WTC11 (cell line): ENCODE measurements at regions not wholly inside any gene's neighbourhood (a gene's known extent, or its start where the extent isn't known, plus 50 kb on each side); places are given as distances from the start of the nearest gene placed in this dataset.

ENCODE experiments used
- ATAC-seq: fragments of 200-7000 bp; cut with Tn5 transposase; 2 replicates; pipeline ENCODE4 v1.10.0; 2021; ENCODE audit warnings: mild to moderate bottlenecking, moderate library complexity
- CTCF ChIA-PET: fragments of 300-600 bp; sonication (Branson Sonifier 250); formaldehyde crosslinking; loops from one replicate; lab custom pipeline; 2021; ENCODE audit warnings: antibody characterized with exemption; lab: Charles Lee
- POLR2A ChIA-PET: fragments of 350-600 bp; sonication (Branson Sonifier 250); formaldehyde crosslinking; loops from one replicate; lab custom pipeline; 2021; ENCODE audit warnings: antibody characterized with exemption; lab: Charles Lee
- DNase-seq: peaks from one replicate; pipeline ENCODE4 v3.0.0; 2021; ENCODE audit warnings: low spot score
- H3K27ac Mint-ChIP-seq: 2 replicates; pipeline ENCODE4 v1.8.0; 2021; ENCODE audit warnings: mixed read lengths
- H3K27me3 Mint-ChIP-seq: 2 replicates; pipeline ENCODE4 v1.8.0; 2021; ENCODE audit warnings: low read depth, mild to moderate bottlenecking, moderate library complexity, mixed read lengths
- H3K36me3 Mint-ChIP-seq: 2 replicates; pipeline ENCODE4 v1.8.0; 2021; ENCODE audit warnings: mixed read lengths
- H3K4me1 Mint-ChIP-seq: 2 replicates; pipeline ENCODE4 v1.8.0; 2022; ENCODE audit warnings: mixed read lengths
- H3K4me3 Mint-ChIP-seq: 2 replicates; pipeline ENCODE4 v1.8.0; 2021; ENCODE audit warnings: mild to moderate bottlenecking, moderate library complexity, mixed read lengths
- H3K9me3 Mint-ChIP-seq: 2 replicates; pipeline ENCODE4 v1.8.0; 2021; ENCODE audit warnings: mixed read lengths
- EMX1 ChIP-seq: fragments of 250-450 bp; sonication (Bioruptor Pico); IDR thresholded peaks from 2 replicates; pipeline ENCODE4 v1.8.0; 2021; ENCODE audit warnings: mild to moderate bottlenecking
- GABPB1 ChIP-seq: sonication (generic); formaldehyde crosslinking; IDR thresholded peaks from 2 replicates; pipeline ENCODE4 v1.8.1; 2023; ENCODE audit warnings: mild to moderate bottlenecking, missing genetic modification reagents
- GTF2I ChIP-seq: fragments of 250-450 bp; sonication (Bioruptor Pico); conservative IDR thresholded peaks from 2 replicates; pipeline ENCODE4 v1.4.0; 2021; ENCODE audit warnings: mild to moderate bottlenecking
- NFATC4 ChIP-seq: fragments of 250-450 bp; sonication (Bioruptor Pico); IDR thresholded peaks from 2 replicates; pipeline ENCODE4 v1.9.0; 2021; ENCODE audit warnings: mild to moderate bottlenecking
- NR1H2 ChIP-seq: sonication (generic); formaldehyde crosslinking; IDR thresholded peaks from 2 replicates; pipeline ENCODE4 v1.9.0; 2021; ENCODE audit warnings: mild to moderate bottlenecking, moderate library complexity, missing genetic modification reagents
- SP1 ChIP-seq: sonication (generic); formaldehyde crosslinking; conservative IDR thresholded peaks from 2 replicates; pipeline ENCODE4 v1.8.1; 2022; ENCODE audit warnings: missing genetic modification reagents
- TEAD4 ChIP-seq: sonication (generic); formaldehyde crosslinking; IDR thresholded peaks from 2 replicates; pipeline ENCODE4 v1.8.0; 2022; ENCODE audit warnings: mild to moderate bottlenecking, missing genetic modification reagents
- TP53 ChIP-seq: sonication (generic); formaldehyde crosslinking; IDR thresholded peaks from 2 replicates; pipeline ENCODE4 v1.8.1; 2023; ENCODE audit warnings: mild to moderate bottlenecking, missing genetic modification reagents
- ZBTB21 ChIP-seq: sonication (generic); formaldehyde crosslinking; IDR thresholded peaks from 2 replicates; pipeline ENCODE4 v1.8.1; 2023; ENCODE audit warnings: mild to moderate bottlenecking, missing genetic modification reagents, borderline replicate concordance
- ZNF121 ChIP-seq: sonication (generic); formaldehyde crosslinking; IDR thresholded peaks from 2 replicates; pipeline ENCODE4 v1.8.0; 2023; ENCODE audit warnings: missing genetic modification reagents
- ZNF138 ChIP-seq: sonication (generic); formaldehyde crosslinking; conservative IDR thresholded peaks from 2 replicates; pipeline ENCODE4 v1.8.1; 2022; ENCODE audit warnings: mild to moderate bottlenecking, moderate library complexity, missing genetic modification reagents
- ZNF219 ChIP-seq: sonication (generic); formaldehyde crosslinking; IDR thresholded peaks from 2 replicates; pipeline ENCODE4 v1.8.0; 2023; ENCODE audit warnings: missing genetic modification reagents, mild to moderate bottlenecking, borderline replicate concordance
- ZNF317 ChIP-seq: sonication (generic); formaldehyde crosslinking; IDR thresholded peaks from 2 replicates; pipeline ENCODE4 v1.8.1; 2023; ENCODE audit warnings: low read depth, mild to moderate bottlenecking, moderate library complexity, missing genetic modification reagents, borderline replicate concordance
- TF ChIP-seq, protein P1 (sequence below): sonication (generic); formaldehyde crosslinking; IDR thresholded peaks from 2 replicates; pipeline ENCODE4 v1.8.1; 2023; ENCODE audit warnings: mild to moderate bottlenecking, missing genetic modification reagents
- TF ChIP-seq, protein P2 (sequence below): sonication (generic); formaldehyde crosslinking; IDR thresholded peaks from 2 replicates; pipeline ENCODE4 v1.8.0; 2023; ENCODE audit warnings: mild to moderate bottlenecking, missing genetic modification reagents
- TF ChIP-seq, protein P3 (sequence below): sonication (generic); formaldehyde crosslinking; IDR thresholded peaks from 2 replicates; pipeline ENCODE4 v1.8.1; 2022; ENCODE audit warnings: low read depth, missing genetic modification reagents, borderline replicate concordance
- TF ChIP-seq, protein P4 (sequence below): sonication (generic); formaldehyde crosslinking; IDR thresholded peaks from 2 replicates; pipeline ENCODE4 v1.8.1; 2023; ENCODE audit warnings: mild to moderate bottlenecking, missing genetic modification reagents, borderline replicate concordance
- TF ChIP-seq, protein P5 (sequence below): sonication (generic); formaldehyde crosslinking; IDR thresholded peaks from 2 replicates; pipeline ENCODE4 v1.8.1; 2023; ENCODE audit warnings: mild to moderate bottlenecking, moderate library complexity, missing genetic modification reagents
- TF ChIP-seq, protein P6 (sequence below): sonication (generic); formaldehyde crosslinking; IDR thresholded peaks from 2 replicates; pipeline ENCODE4 v1.8.1; 2022; ENCODE audit warnings: low read depth, mild to moderate bottlenecking, moderate library complexity, missing genetic modification reagents, borderline replicate concordance
- TF ChIP-seq, protein P7 (sequence below): fragments of 250-450 bp; sonication (Bioruptor Pico); conservative IDR thresholded peaks from 2 replicates; pipeline ENCODE4 v1.9.0; 2021; ENCODE audit warnings: mild to moderate bottlenecking

DNA sequence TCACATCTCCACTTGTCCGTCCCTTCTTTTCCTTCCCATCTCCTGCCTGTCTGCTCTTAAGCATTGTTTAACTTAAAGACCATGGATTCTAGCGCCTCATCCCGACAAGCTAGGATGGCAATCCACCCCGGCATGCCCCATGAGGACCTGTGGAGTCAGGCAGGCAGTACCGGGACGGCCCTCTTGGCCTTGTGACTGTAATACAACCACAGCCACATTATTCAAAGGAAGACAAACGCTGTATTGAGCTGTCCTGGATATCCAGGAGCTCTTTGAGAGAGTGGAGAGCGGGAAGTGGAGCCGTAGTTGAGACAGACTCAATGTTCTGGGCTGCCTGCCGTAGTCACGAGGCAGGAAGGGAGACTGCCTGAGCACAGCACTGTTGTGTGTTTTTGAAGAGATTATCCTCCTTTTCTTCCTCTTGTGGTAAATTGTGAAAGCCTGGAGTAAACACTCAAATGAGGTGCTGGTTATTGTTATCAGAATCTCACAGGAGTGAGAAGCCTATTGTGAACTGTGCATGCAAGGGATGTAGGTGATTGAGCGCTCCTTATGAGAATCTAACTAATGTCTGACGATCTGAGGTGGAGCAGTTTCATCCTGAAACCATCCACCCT, 929.8 kb upstream of the CNTNAP5 start:
- ChIA-PET CTCF (no interaction called here), POLR2A (no interaction called here)
- no peak for DNase-seq
- peak; percentile 32; the same call in 1 of the 2 replicates for ATAC-seq
- H3K4me1 Mint-ChIP-seq = peaks cover 12% of the 10 kb centered on the region
- no peak overlapping the region for H3K27ac Mint-ChIP-seq
- H3K27me3 Mint-ChIP-seq = no peaks in the 10 kb centered on the region
- TF ChIP-seq, protein P1, sequence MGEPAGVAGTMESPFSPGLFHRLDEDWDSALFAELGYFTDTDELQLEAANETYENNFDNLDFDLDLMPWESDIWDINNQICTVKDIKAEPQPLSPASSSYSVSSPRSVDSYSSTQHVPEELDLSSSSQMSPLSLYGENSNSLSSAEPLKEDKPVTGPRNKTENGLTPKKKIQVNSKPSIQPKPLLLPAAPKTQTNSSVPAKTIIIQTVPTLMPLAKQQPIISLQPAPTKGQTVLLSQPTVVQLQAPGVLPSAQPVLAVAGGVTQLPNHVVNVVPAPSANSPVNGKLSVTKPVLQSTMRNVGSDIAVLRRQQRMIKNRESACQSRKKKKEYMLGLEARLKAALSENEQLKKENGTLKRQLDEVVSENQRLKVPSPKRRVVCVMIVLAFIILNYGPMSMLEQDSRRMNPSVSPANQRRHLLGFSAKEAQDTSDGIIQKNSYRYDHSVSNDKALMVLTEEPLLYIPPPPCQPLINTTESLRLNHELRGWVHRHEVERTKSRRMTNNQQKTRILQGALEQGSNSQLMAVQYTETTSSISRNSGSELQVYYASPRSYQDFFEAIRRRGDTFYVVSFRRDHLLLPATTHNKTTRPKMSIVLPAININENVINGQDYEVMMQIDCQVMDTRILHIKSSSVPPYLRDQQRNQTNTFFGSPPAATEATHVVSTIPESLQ (CRISPR knock-in tag) = no peak
- TF ChIP-seq, protein P2, sequence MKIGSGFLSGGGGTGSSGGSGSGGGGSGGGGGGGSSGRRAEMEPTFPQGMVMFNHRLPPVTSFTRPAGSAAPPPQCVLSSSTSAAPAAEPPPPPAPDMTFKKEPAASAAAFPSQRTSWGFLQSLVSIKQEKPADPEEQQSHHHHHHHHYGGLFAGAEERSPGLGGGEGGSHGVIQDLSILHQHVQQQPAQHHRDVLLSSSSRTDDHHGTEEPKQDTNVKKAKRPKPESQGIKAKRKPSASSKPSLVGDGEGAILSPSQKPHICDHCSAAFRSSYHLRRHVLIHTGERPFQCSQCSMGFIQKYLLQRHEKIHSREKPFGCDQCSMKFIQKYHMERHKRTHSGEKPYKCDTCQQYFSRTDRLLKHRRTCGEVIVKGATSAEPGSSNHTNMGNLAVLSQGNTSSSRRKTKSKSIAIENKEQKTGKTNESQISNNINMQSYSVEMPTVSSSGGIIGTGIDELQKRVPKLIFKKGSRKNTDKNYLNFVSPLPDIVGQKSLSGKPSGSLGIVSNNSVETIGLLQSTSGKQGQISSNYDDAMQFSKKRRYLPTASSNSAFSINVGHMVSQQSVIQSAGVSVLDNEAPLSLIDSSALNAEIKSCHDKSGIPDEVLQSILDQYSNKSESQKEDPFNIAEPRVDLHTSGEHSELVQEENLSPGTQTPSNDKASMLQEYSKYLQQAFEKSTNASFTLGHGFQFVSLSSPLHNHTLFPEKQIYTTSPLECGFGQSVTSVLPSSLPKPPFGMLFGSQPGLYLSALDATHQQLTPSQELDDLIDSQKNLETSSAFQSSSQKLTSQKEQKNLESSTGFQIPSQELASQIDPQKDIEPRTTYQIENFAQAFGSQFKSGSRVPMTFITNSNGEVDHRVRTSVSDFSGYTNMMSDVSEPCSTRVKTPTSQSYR (CRISPR knock-in tag) = no peak
- TF ChIP-seq SP1 (CRISPR knock-in tag) (no peak), TP53 (CRISPR knock-in tag) (no peak), NFATC4 (CRISPR knock-in tag) (no peak), GABPB1 (CRISPR knock-in tag) (no peak)
- TF ChIP-seq, protein P3, sequence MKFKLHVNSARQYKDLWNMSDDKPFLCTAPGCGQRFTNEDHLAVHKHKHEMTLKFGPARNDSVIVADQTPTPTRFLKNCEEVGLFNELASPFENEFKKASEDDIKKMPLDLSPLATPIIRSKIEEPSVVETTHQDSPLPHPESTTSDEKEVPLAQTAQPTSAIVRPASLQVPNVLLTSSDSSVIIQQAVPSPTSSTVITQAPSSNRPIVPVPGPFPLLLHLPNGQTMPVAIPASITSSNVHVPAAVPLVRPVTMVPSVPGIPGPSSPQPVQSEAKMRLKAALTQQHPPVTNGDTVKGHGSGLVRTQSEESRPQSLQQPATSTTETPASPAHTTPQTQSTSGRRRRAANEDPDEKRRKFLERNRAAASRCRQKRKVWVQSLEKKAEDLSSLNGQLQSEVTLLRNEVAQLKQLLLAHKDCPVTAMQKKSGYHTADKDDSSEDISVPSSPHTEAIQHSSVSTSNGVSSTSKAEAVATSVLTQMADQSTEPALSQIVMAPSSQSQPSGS (CRISPR knock-in tag) = no peak
- TF ChIP-seq, protein P4, sequence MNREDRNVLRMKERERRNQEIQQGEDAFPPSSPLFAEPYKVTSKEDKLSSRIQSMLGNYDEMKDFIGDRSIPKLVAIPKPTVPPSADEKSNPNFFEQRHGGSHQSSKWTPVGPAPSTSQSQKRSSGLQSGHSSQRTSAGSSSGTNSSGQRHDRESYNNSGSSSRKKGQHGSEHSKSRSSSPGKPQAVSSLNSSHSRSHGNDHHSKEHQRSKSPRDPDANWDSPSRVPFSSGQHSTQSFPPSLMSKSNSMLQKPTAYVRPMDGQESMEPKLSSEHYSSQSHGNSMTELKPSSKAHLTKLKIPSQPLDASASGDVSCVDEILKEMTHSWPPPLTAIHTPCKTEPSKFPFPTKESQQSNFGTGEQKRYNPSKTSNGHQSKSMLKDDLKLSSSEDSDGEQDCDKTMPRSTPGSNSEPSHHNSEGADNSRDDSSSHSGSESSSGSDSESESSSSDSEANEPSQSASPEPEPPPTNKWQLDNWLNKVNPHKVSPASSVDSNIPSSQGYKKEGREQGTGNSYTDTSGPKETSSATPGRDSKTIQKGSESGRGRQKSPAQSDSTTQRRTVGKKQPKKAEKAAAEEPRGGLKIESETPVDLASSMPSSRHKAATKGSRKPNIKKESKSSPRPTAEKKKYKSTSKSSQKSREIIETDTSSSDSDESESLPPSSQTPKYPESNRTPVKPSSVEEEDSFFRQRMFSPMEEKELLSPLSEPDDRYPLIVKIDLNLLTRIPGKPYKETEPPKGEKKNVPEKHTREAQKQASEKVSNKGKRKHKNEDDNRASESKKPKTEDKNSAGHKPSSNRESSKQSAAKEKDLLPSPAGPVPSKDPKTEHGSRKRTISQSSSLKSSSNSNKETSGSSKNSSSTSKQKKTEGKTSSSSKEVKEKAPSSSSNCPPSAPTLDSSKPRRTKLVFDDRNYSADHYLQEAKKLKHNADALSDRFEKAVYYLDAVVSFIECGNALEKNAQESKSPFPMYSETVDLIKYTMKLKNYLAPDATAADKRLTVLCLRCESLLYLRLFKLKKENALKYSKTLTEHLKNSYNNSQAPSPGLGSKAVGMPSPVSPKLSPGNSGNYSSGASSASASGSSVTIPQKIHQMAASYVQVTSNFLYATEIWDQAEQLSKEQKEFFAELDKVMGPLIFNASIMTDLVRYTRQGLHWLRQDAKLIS (CRISPR knock-in tag) = no peak
- no peak overlapping the region for H3K4me3 Mint-ChIP-seq
- H3K9me3 Mint-ChIP-seq = peaks cover 4% of the 10 kb centered on the region; the same call in 1 of the 2 replicates
- H3K36me3 Mint-ChIP-seq = no peaks in the 10 kb centered on the region

DNA sequence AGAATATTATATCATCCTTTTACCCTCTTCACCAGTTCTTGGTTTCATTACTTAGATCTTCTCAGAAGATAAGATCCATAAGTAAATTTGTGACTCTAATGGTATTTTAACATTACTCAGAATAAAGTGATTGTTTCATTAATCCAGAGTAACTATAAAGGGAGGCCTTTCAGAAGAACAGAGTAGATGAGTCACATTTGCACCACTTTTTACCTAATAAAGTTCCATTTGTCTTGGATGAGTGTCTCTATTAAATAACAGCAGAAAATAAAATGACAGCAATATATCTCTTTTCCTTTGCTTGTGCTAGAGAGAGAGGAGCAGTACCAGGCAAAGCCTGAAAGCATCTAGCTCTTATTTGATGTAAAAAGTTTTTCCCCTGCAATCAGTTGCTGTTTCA, 926.5 kb upstream of the CNTNAP5 start:
- no peak overlapping the region for H3K27ac Mint-ChIP-seq
- no peaks in the 10 kb centered on the region for H3K36me3 Mint-ChIP-seq
- peaks cover 4% of the 10 kb centered on the region; the same call in 1 of the 2 replicates for H3K9me3 Mint-ChIP-seq
- no peak overlapping the region for H3K4me3 Mint-ChIP-seq
- peaks cover 12% of the 10 kb centered on the region for H3K4me1 Mint-ChIP-seq
- ATAC-seq (no peak), DNase-seq (no peak)
- H3K27me3 Mint-ChIP-seq = no peaks in the 10 kb centered on the region
- ChIA-PET POLR2A (no interaction called here), CTCF (no interaction called here)
- TF ChIP-seq, protein P5, sequence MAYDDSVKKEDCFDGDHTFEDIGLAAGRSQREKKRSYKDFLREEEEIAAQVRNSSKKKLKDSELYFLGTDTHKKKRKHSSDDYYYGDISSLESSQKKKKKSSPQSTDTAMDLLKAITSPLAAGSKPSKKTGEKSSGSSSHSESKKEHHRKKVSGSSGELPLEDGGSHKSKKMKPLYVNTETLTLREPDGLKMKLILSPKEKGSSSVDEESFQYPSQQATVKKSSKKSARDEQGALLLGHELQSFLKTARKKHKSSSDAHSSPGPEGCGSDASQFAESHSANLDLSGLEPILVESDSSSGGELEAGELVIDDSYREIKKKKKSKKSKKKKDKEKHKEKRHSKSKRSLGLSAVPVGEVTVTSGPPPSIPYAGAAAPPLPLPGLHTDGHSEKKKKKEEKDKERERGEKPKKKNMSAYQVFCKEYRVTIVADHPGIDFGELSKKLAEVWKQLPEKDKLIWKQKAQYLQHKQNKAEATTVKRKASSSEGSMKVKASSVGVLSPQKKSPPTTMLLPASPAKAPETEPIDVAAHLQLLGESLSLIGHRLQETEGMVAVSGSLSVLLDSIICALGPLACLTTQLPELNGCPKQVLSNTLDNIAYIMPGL (CRISPR knock-in tag) = no peak
- no peak for TF ChIP-seq TEAD4 (CRISPR knock-in tag)
- TF ChIP-seq NR1H2 = no peak
- no peak for TF ChIP-seq GTF2I (CRISPR knock-in tag)
- TF ChIP-seq EMX1 = no peak
- TF ChIP-seq ZNF317 = no peak
- TF ChIP-seq, protein P6, sequence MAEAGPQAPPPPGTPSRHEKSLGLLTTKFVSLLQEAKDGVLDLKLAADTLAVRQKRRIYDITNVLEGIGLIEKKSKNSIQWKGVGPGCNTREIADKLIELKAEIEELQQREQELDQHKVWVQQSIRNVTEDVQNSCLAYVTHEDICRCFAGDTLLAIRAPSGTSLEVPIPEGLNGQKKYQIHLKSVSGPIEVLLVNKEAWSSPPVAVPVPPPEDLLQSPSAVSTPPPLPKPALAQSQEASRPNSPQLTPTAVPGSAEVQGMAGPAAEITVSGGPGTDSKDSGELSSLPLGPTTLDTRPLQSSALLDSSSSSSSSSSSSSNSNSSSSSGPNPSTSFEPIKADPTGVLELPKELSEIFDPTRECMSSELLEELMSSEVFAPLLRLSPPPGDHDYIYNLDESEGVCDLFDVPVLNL (CRISPR knock-in tag) = no peak
- TF ChIP-seq ZNF121 (CRISPR knock-in tag) = no peak
- TF ChIP-seq ZBTB21 (CRISPR knock-in tag) = no peak
- TF ChIP-seq, protein P7, sequence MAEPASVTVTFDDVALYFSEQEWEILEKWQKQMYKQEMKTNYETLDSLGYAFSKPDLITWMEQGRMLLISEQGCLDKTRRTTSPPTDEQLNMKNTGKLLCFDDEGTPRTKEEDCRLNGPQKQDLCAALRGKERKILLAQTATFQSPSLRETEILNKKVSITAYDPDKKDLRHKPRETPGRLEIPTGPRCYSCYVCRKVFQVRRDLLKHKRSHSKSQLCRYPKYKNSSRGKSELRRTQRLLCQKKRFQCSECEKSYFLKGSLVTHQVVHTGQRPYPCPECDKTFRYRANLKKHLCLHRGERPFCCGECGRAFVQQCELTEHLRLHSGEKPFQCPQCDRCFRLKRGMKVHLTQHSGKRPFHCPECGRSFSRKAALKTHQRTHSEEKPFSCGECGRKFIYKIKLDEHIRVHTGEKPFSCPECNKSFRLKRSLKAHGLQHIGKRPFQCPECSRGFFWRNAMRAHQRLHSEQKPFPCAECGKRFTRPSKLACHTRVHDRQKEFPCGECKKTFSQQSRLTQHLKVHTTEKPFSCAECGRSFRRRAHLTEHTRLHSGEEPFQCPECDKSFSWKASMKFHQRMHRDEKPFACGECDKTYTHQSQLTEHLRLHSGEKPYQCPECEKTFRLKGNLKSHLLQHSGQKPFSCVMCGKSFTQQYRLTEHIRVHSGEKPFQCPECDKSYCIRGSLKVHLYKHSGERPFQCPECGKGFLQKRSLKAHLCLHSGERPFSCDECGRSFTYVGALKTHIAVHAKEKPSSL (CRISPR knock-in tag) = no peak
- TF ChIP-seq ZNF138 (CRISPR knock-in tag) = no peak
- TF ChIP-seq ZNF219 (CRISPR knock-in tag) = no peak
